ENCODE measurements at regions not wholly inside any gene's neighbourhood (a gene's known extent, or its start where the extent isn't known, plus 50 kb on each side); places are given as distances from the start of the nearest gene placed in this dataset.

GRCh38 chr22:49138250-49138790 is 689.4 kb downstream of the BRD1 start:
- TF ChIP-seq CTCF (IDR thresholded peaks at IDR 0.05 in 8 of 11, conservative IDR thresholded peaks at IDR 0.05 in 3 of 11) (no peak), POLR2A (IDR thresholded peaks at IDR 0.05) (no peak)

Data from spleen (tissue), 7 donors.